GM19324 (cell line): ENCODE measurements at regions not wholly inside any gene's neighbourhood (a gene's known extent, or its start where the extent isn't known, plus 50 kb on each side); places are given as distances from the start of the nearest gene placed in this dataset.
"Not testable (repeated sequence)": the region's sequence is repeated elsewhere in the genome, so short reads cannot be mapped to it uniquely, and the experiment has no call there.

ENCODE experiments used
- ATAC-seq: cut with Tn5 transposase; IDR thresholded peaks from one replicate; pipeline ENCODE4 v1.9.1; 2021; ENCODE audit warnings: mild to moderate bottlenecking, moderate library complexity; ENCODE audit not compliant: unreplicated experiment, low FRiP score

GRCh38 chr7:66571568-66571967 is 57.1 kb upstream of the KCTD7 start:
- ATAC-seq = no peak

- not testable (repeated sequence) for ATAC-seq
Measured at GRCh38 chr7:66573782-66574495, 54.7 kb upstream of the KCTD7 start.

GRCh38 chr7:66574768-66575167 is 53.9 kb upstream of the KCTD7 start:
- not testable (repeated sequence) for ATAC-seq

- ATAC-seq = no peak
Measured at GRCh38 chr7:66575398-66575797, 53.3 kb upstream of the KCTD7 start.

GRCh38 chr7:66576646-66577045 is 52.0 kb upstream of the KCTD7 start:
- ATAC-seq = no peak
